Neutrophil (primary cell): ENCODE measurements at regions not wholly inside any gene's neighbourhood (a gene's known extent, or its start where the extent isn't known, plus 50 kb on each side); places are given as distances from the start of the nearest gene placed in this dataset.

Source experiments
- H3K27ac ChIP-seq: fragments of 200-600 bp; sonication (generic); 2 replicates; pipeline ENCODE4 v1.5.1; 2016; ENCODE audit warnings: mild to moderate bottlenecking, moderate library complexity
- H3K27me3 ChIP-seq: fragments of 200-600 bp; sonication (generic); 2 replicates; pipeline ENCODE4 v1.6.0; 2016; ENCODE audit warnings: mild to moderate bottlenecking
- H3K36me3 ChIP-seq: fragments of 200-600 bp; sonication (generic); 2 replicates; pipeline ENCODE4 v1.5.1; 2017
- H3K4me1 ChIP-seq, 2 experiments: fragments of 200-600 bp in 1 of 2; sonication (generic) in 1 of 2; 1 replicate in 1 of 2; 2 replicates in 1 of 2; pipeline versions ENCODE4 v1.5.1 to v1.6.1; 2013 to 2016; ENCODE audit warnings: low read depth in 1 of 2, low read length in 1 of 2, mild to moderate bottlenecking in 1 of 2, moderate library complexity in 1 of 2; ENCODE audit not compliant: control insufficient read depth in 1 of 2, insufficient read depth in 1 of 2
- H3K4me3 ChIP-seq, 2 experiments: fragments of 200-600 bp in 1 of 2; sonication (generic) in 1 of 2; 1 replicate in 1 of 2; 2 replicates in 1 of 2; pipeline ENCODE4 v1.5.1; 2013 to 2016; ENCODE audit warnings: low read depth in 1 of 2, low read length in 1 of 2, mild to moderate bottlenecking in 1 of 2, moderate library complexity in 1 of 2
- H3K9me3 ChIP-seq: fragments of 200-600 bp; sonication (generic); 2 replicates; pipeline ENCODE4 v1.5.1; 2016
- CTCF ChIP-seq: fragments of 200-600 bp; sonication (generic); IDR thresholded peaks from 2 replicates; pipeline ENCODE4 v1.5.1; 2016; ENCODE audit warnings: antibody characterized with exemption

- no peaks in the 10 kb centered on the region for H3K9me3 ChIP-seq
- no peaks in the 10 kb centered on the region for H3K4me1 ChIP-seq
- H3K4me3 ChIP-seq = no peak overlapping the region
- no peak overlapping the region for H3K27ac ChIP-seq
- no peak for TF ChIP-seq CTCF
- H3K36me3 ChIP-seq = no peaks in the 10 kb centered on the region
- H3K27me3 ChIP-seq = no peaks in the 10 kb centered on the region
Observed at GRCh38 chr5:117504305-117504704, 929.7 kb upstream of the SEMA6A start.

- H3K36me3 ChIP-seq = no peaks in the 10 kb centered on the region
- no peak overlapping the region for H3K27ac ChIP-seq
- TF ChIP-seq CTCF = no peak
- H3K4me1 ChIP-seq = no peaks in the 10 kb centered on the region
- H3K27me3 ChIP-seq = no peaks in the 10 kb centered on the region
- H3K4me3 ChIP-seq = no peak overlapping the region
- no peaks in the 10 kb centered on the region for H3K9me3 ChIP-seq
Observed at GRCh38 chr5:117497601-117498000, 923.0 kb upstream of the SEMA6A start.

GRCh38 chr5:117496801-117497200 is 922.2 kb upstream of the SEMA6A start:
- H3K36me3 ChIP-seq = no peaks in the 10 kb centered on the region
- no peaks in the 10 kb centered on the region for H3K4me1 ChIP-seq
- no peaks in the 10 kb centered on the region for H3K27me3 ChIP-seq
- no peak overlapping the region for H3K27ac ChIP-seq
- H3K4me3 ChIP-seq = no peak overlapping the region
- H3K9me3 ChIP-seq = no peaks in the 10 kb centered on the region
- TF ChIP-seq CTCF = no peak

- no peak for TF ChIP-seq CTCF
- H3K27me3 ChIP-seq = no peaks in the 10 kb centered on the region
- no peak overlapping the region for H3K4me3 ChIP-seq
- no peaks in the 10 kb centered on the region for H3K36me3 ChIP-seq
- H3K27ac ChIP-seq = no peak overlapping the region
- no peaks in the 10 kb centered on the region for H3K9me3 ChIP-seq
- H3K4me1 ChIP-seq = no peaks in the 10 kb centered on the region
Observed at GRCh38 chr5:117494188-117494587, 919.6 kb upstream of the SEMA6A start.

- Histone ChIP-seq H3K27me3 (no peaks in the 10 kb centered on the region), H3K36me3 (no peaks in the 10 kb centered on the region), H3K4me1 (no peaks in the 10 kb centered on the region), H3K4me3 (no peak overlapping the region), H3K27ac (no peak overlapping the region), H3K9me3 (no peaks in the 10 kb centered on the region)
- TF ChIP-seq CTCF = no peak
Observed at GRCh38 chr5:117488976-117489500, 914.4 kb upstream of the SEMA6A start.

GRCh38 chr5:117487556-117487955 is 912.9 kb upstream of the SEMA6A start:
- H3K4me1 ChIP-seq = no peaks in the 10 kb centered on the region
- no peak overlapping the region for H3K27ac ChIP-seq
- no peaks in the 10 kb centered on the region for H3K9me3 ChIP-seq
- TF ChIP-seq CTCF = no peak
- H3K36me3 ChIP-seq = no peaks in the 10 kb centered on the region
- no peaks in the 10 kb centered on the region for H3K27me3 ChIP-seq
- H3K4me3 ChIP-seq = no peak overlapping the region
